K562 (cell line): ENCODE measurements at regions not wholly inside any gene's neighbourhood (a gene's known extent, or its start where the extent isn't known, plus 50 kb on each side); places are given as distances from the start of the nearest gene placed in this dataset.

Experiments
- ATAC-seq: fragments of 200-7000 bp; cut with Tn5 transposase; 3 replicates; pipeline ENCODE4 v1.9.1; 2020; ENCODE audit warnings: moderate library complexity
- BruUV-seq: library from RNA; stranded (reverse); fragments of 400-500 nt; replicated peaks from 2 replicates; lab custom pipeline; 2021; lab: Mats Ljungman, UMichigan
- CTCF ChIA-PET: fragments of 300-600 bp; formaldehyde crosslinking; extraction: SDS; loops from one replicate; lab custom pipeline; 2021; ENCODE audit warnings: low intra/inter-chr PET ratio; lab: Yijun Ruan, JAX
- POLR2A ChIA-PET: fragments of 300-600, 350-650 bp; sonication (Branson Sonifier 250); formaldehyde crosslinking; extraction: SDS; loops from one replicate; lab custom pipeline; 2021; ENCODE audit warnings: antibody characterized with exemption, inconsistent platforms; lab: Yijun Ruan, JAX
- DNase-seq, 4 experiments: peaks; one replicate each; pipeline versions ENCODE4 v3.0.0 to v3.0.0-alpha.2; 2011 to 2018; ENCODE audit warnings: low spot score in 3 of 4, mixed read lengths in 3 of 4; ENCODE audit errors: extremely low read depth in 1 of 4
- FAIRE-seq: peaks from 2 replicates; lab custom pipeline; 2011; peaks lifted over from hg19 to GRCh38; lab: Jason Lieb, UNC
- H2AFZ ChIP-seq: 2 replicates; pipeline ENCODE4 v1.6.0; 2011; ENCODE audit warnings: low read depth, low read length, control low read depth, inconsistent platforms
- H3K27ac ChIP-seq: fragments of 200-600 bp; 3 replicates; pipeline ENCODE4 v1.8.0; 2011; ENCODE audit warnings: low read depth, mild to moderate bottlenecking, control low read depth, inconsistent platforms, low read length, moderate library complexity, mixed read lengths; ENCODE audit errors: extremely low read depth
- H3K27me3 ChIP-seq, 2 experiments: fragments of 300-600 bp in 1 of 2; 2 replicates in 1 of 2; 3 replicates in 1 of 2; pipeline versions ENCODE4 v1.6.0 to v1.8.0; 2011; ENCODE audit warnings: inconsistent platforms in 2 of 2, low read length in 2 of 2, mild to moderate bottlenecking in 1 of 2, mixed read lengths in 1 of 2, moderate library complexity in 1 of 2; ENCODE audit not compliant: control insufficient read depth in 2 of 2, insufficient read depth in 2 of 2
- H3K36me3 ChIP-seq: fragments of 300-600 bp; 3 replicates; pipeline ENCODE4 v1.8.0; 2011; ENCODE audit warnings: mild to moderate bottlenecking, low read length, inconsistent platforms; ENCODE audit not compliant: control insufficient read depth, insufficient read depth
- H3K4me1 ChIP-seq, 2 experiments: fragments of 200-600 bp in 1 of 2; replicated peaks in 1 of 2; 2 replicates in 1 of 2; 3 replicates in 1 of 2; pipeline versions ENCODE4 v1.5.1 to v1.8.0; 2011; ENCODE audit warnings: inconsistent platforms in 2 of 2, low read length in 2 of 2, mild to moderate bottlenecking in 1 of 2, mixed read lengths in 1 of 2, moderate library complexity in 1 of 2; ENCODE audit not compliant: control insufficient read depth in 2 of 2, insufficient read depth in 2 of 2
- H3K4me2 ChIP-seq: 2 replicates; pipeline ENCODE4 v1.6.1; 2011; ENCODE audit warnings: low read length, control low read depth, inconsistent platforms, mixed read lengths; ENCODE audit not compliant: insufficient read depth
- H3K4me3 ChIP-seq: fragments of 200-600 bp; sonication (generic), shearing (Covaris generic); 2 replicates; pipeline ENCODE4 v1.5.1; 2016; ENCODE audit warnings: control low read depth, inconsistent platforms
- H3K79me2 ChIP-seq: fragments of 200-600 bp; 3 replicates; pipeline ENCODE4 v1.8.0; 2011; ENCODE audit warnings: low read length, inconsistent platforms; ENCODE audit not compliant: control insufficient read depth, insufficient read depth
- H3K9ac ChIP-seq, 2 experiments: 2 replicates each; pipeline versions ENCODE4 v1.6.0 to v1.6.1; 2011; ENCODE audit warnings: low read depth in 2 of 2, low read length in 2 of 2, control low read depth in 1 of 2, inconsistent platforms in 1 of 2, mild to moderate bottlenecking in 1 of 2, mixed read lengths in 1 of 2; ENCODE audit not compliant: insufficient read depth in 1 of 2
- H3K9me1 ChIP-seq: one replicate; pipeline ENCODE4 v1.6.0; 2011; ENCODE audit warnings: inconsistent platforms, mild to moderate bottlenecking, low read length, moderate library complexity; ENCODE audit not compliant: control insufficient read depth, insufficient read depth
- H3K9me3 ChIP-seq: replicated peaks from 2 replicates; pipeline ENCODE4 v1.5.1; 2011; ENCODE audit warnings: low read depth, low read length, inconsistent platforms; ENCODE audit not compliant: control insufficient read depth, insufficient read depth
- H4K20me1 ChIP-seq: replicated peaks from 2 replicates; pipeline ENCODE4 v1.6.1; 2011; ENCODE audit warnings: low read length, inconsistent platforms, mixed read lengths; ENCODE audit not compliant: control insufficient read depth, insufficient read depth
- GATAD2B ChIP-seq: fragments of 450-650 bp; IDR thresholded peaks from 2 replicates; pipeline ENCODE4 v1.6.1; 2017; ENCODE audit warnings: mild to moderate bottlenecking, borderline replicate concordance
- ILK ChIP-seq: fragments of 450-650 bp; IDR thresholded peaks from 2 replicates; pipeline ENCODE4 v1.6.1; 2016; ENCODE audit warnings: missing genetic modification characterization, low read depth, mild to moderate bottlenecking, missing compliant biosample characterization, moderate library complexity, borderline replicate concordance
- MGA ChIP-seq: fragments of 450-650 bp; IDR thresholded peaks from 2 replicates; pipeline ENCODE4 v1.6.1; 2016; ENCODE audit warnings: mild to moderate bottlenecking, moderate library complexity
- NR0B1 ChIP-seq: fragments of 450-650 bp; IDR thresholded peaks from one replicate; pipeline ENCODE4 v1.6.1; 2018; ENCODE audit warnings: mild to moderate bottlenecking, moderate library complexity; ENCODE audit not compliant: partially characterized antibody
- ZNF133 ChIP-seq: fragments of 250-450 bp; sonication (Bioruptor Pico); IDR thresholded peaks from 2 replicates; pipeline ENCODE4 v1.4.0; 2020; ENCODE audit warnings: mild to moderate bottlenecking
- WGBS: fragments of 100-300 bp; shearing (Covaris generic); methylation state at CpG from one replicate; pipeline ENCODE4 v1.1.6; 2016; ENCODE audit warnings: low coverage, mixed read lengths; ENCODE audit not compliant: insufficient coverage; ENCODE audit errors: missing lambda C conversion rate; 5-methylcytosine and 5-hydroxymethylcytosine counted together
- in situ Hi-C: fragments of 300-500 bp; cut with MboI; formaldehyde crosslinking; loops from 4 replicates; pipeline ENCODE4 v1.15.0; 2018; ENCODE audit warnings: inconsistent platforms, mixed read lengths
- intact Hi-C: fragments of 100-400 bp; cut with micrococcal nuclease; formaldehyde crosslinking; loops from 2 replicates; pipeline ENCODE4 v1.14.2; 2022

- TF ChIP-seq GATAD2B (no peak), ZNF133 (no peak)
Measured at GRCh38 chr11:116167706-116168458, 604.9 kb downstream of the BUD13 start (continued).

GRCh38 chr11:116166573-116167465 lies 606.0 kb downstream of the BUD13 start:
- Histone ChIP-seq H3K9ac (no peak overlapping the region), H3K27me3 (no peaks in the 10 kb centered on the region; a peak in 1 of 5 replicates), H3K4me2 (no peak overlapping the region), H4K20me1 (no peaks in the 10 kb centered on the region; the same call in 1 of the 2 replicates), H3K9me1 (no peaks in the 10 kb centered on the region), H3K9me3 (no peaks in the 10 kb centered on the region), H2AFZ (no peak overlapping the region), H3K4me3 (no peak overlapping the region), H3K36me3 (no peaks in the 10 kb centered on the region), H3K79me2 (no peaks in the 10 kb centered on the region), H3K4me1 (no peaks in the 10 kb centered on the region), H3K27ac (no peak overlapping the region)
- ChIA-PET CTCF (no interaction called here), POLR2A (interaction anchor here (0.6 kb wide), 1 partner anchor 15 kb away, joined by 3 read pairs; no protein-coding TSS in a partner anchor)
- in situ Hi-C loops: no loop called here
- no peak for ATAC-seq
- DNase-seq: no peak
- no peak for FAIRE-seq
- WGBS: 3% methylated on average over 9 of the region's 9 CpGs
- BruUV-seq: no TSS peak
- intact Hi-C loops: no loop called here
- TF ChIP-seq NR0B1 (no peak), ILK (tag) (no peak), MGA (no peak)
